Stimulated activated CD8-positive, alpha-beta memory T cell treated with anti-CD3 and anti-CD28 coated beads, Interleukin-4, amount 100 ng/mL, for 24 hours (primary cell): ENCODE measurements at regions not wholly inside any gene's neighbourhood (a gene's known extent, or its start where the extent isn't known, plus 50 kb on each side); places are given as distances from the start of the nearest gene placed in this dataset.
A peak's percentile ranks its signal among the peaks of the same experiment; 100 is the strongest.
"Not testable (repeated sequence)": the region's sequence is repeated elsewhere in the genome, so short reads cannot be mapped to it uniquely, and the experiment has no call there.

Experiments
- DNase-seq: peaks from one replicate; pipeline ENCODE4 v3.0.0-alpha.2; 2020; ENCODE audit warnings: low read depth

- no peak for DNase-seq
These were observed 169.2 kb downstream of the OR2B2 start for GRCh38 chr6:27742833-27743573.

- DNase-seq: not testable (repeated sequence)
These were observed 172.3 kb downstream of the OR2B2 start for GRCh38 chr6:27739902-27740301.

- DNase-seq: no peak
These were observed 175.5 kb downstream of the OR2B2 start for GRCh38 chr6:27736686-27737085.

GRCh38 chr6:27728442-27728841 lies 183.8 kb downstream of the OR2B2 start:
- no peak for DNase-seq

GRCh38 chr6:27726619-27727023 lies 185.6 kb downstream of the OR2B2 start:
- DNase-seq: no peak

DNA sequence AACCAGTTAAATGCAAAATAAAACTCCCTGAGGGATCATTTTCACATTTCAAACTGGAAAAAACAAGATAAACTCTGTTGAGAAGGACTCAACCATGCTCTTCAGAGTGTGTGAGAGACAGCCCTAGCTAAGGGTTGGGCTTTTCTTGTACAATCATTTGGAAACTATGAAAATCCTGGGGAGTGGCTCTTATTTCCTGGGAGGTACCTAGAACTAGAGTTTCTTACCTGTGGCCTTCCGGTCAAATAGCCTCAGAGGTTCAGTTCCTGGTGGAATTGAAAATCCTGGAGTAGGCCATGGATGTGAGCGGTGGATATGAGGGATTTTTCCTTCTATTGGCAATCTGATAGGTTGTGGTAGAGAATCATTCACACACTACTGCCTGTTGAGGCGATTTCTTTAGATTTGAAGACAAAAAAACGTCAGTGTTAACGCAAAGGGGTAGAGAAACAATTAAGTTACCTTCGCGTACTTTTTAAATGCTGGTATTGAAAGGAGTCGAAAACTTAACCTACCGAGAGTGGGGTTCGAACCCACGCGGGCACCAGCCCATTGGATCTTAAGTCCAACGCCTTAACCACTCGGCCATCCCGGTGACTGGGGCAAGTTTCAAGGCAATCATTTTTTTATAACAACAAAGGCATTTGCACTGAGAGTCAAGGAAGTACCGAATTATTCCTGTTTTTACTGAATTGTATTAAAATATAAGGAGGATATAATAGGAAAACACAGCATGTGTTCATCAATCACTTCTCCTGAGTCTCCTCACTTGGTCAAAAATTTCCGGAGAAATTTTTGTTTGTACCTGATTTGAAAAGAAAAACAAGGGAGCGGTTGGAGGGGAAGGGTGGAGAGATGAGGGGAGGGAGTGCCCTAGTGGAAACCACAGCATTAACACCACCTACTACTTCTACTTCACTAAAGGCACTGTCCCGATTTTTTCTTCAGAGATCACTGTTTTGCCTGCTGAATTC lies 191.3 kb downstream of the OR2B2 start:
- no peak for DNase-seq

GRCh38 chr6:27719039-27719438 lies 193.2 kb downstream of the OR2B2 start:
- not testable (repeated sequence) for DNase-seq

- DNase-seq: no peak
These were observed 205.8 kb downstream of the OR2B2 start for GRCh38 chr6:27706431-27706830.

- no peak for DNase-seq
These were observed 211.9 kb downstream of the OR2B2 start for GRCh38 chr6:27700337-27700736.

- DNase-seq: no peak
These were observed 217.7 kb downstream of the OR2B2 start for GRCh38 chr6:27694547-27694874.

DNA sequence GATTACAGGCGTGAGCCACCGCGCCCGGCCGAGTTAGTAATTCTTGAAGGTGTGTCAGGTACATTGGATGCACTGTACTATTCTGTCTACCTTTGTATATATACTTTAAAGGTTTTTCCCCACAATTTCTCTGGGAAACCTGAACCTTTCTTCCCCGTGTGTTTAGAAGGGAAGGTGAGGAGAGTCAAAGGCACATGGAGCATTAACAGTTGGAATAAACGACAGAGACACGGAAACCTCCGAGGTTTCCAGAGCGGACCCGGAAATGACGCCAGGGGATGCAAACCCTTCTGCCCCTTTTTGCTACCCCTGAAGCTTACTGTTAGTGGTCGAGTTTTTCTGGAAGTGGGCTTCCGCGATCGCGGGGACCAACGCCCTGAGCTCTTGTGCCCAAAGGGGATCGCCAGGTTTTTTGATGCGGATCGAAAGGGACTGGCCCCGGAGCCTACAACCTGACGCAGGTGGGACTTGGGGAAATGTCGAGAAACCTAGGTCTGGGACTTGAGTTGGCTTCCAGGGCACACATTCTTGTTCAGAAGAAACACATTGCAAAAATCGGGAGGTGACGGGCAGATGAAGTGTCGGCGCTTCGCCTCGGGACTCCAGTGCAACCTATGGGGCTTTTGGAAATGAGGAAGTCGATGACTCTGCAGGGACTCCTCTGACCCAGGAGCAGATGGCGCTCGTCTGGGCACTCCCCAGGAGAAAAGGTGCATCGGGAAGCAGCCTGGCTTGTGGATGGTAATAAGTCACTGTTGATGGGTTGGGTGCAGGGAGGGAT lies 218.2 kb downstream of the OR2B2 start:
- peak; percentile 19 for DNase-seq

GRCh38 chr6:27692133-27692532 lies 219.2 kb upstream of the ZNF184 start:
- not testable (repeated sequence) for DNase-seq

DNA sequence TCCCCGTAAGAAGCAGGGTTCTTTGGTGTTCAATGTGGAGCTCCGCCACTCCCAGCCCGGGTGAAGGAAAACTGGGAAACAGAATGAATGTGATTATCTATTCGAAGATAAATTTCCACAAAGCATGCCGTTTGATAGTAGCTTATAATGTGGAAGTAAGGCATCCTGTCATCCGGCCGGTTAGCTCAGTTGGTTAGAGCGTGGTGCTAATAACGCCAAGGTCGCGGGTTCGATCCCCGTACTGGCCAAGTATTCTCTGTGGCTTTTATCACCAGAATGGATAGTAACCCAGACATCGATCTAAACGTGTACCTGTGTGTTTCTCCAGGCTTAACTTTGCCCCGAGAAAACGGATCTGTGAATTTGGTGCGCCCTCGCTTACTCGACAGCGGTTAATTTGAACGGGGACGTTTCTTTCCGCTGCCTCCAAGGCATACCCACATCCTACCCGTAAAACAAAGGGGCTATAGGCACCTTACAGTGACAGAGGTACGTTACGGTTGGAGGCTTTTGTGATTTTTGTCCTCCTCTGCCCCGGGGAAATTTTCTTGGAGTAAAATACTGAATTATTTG lies 215.2 kb upstream of the ZNF184 start:
- peak; percentile 70 for DNase-seq

DNA sequence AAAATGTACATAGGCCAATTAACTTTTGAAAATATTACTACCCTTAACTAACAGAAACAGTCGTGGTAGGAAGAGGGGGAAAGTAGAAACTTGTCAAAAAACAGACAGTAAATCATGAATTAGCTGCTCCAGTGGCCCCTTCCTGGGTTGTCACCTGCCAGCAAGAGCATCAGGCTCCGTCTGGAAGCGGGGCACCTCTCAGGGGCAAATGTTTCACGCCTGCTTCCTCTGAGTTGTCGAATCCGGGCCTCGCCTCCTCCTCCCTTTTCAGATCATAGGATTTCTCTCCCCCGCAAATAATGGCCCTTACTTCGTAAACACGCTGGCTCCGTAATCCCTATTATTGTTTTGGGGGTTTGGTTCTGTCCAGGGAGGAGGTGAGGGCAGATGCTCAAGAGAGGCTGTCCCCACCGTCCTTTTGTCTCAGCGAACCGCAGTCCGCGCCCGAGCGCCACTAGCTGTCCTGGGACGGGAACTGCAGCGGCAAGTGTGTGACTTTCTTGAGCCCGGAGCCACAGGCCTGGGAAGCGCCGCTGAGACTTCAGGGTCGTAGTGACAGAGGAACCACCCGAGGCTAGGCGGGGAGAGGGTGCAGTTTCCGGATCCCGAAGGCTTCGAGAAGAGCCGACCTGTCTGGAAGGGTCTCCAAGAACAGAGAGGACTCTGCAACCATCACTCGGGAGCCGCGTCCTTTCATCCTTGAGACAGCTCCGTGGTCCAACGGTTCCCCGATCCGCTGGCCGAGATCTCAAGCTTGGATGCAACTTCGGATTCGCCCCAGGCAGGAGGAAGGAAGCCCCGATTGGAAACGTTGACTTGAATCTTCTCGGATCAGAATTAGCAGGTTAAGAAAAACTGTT lies 214.5 kb upstream of the ZNF184 start:
- peak; percentile 65 for DNase-seq

DNA sequence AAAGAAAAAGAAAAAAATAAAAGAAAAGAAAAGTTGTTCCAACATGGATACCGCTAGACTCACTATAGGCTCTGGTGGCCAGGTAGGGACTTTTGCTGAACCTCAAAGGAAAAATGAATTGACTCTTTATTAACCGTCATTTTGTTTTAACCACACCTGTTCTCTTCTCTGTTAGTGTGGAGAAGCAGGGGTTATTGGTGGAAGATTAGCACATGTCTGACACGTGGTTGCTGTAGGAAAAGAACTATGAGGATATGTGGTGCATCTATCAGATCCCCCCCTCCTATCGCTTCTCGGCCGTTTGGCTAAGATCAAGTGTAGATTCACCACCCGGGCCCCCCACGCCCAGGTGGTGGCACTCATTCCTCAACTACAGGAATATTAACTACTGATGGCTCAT lies 212.4 kb upstream of the ZNF184 start:
- no peak for DNase-seq

DNA sequence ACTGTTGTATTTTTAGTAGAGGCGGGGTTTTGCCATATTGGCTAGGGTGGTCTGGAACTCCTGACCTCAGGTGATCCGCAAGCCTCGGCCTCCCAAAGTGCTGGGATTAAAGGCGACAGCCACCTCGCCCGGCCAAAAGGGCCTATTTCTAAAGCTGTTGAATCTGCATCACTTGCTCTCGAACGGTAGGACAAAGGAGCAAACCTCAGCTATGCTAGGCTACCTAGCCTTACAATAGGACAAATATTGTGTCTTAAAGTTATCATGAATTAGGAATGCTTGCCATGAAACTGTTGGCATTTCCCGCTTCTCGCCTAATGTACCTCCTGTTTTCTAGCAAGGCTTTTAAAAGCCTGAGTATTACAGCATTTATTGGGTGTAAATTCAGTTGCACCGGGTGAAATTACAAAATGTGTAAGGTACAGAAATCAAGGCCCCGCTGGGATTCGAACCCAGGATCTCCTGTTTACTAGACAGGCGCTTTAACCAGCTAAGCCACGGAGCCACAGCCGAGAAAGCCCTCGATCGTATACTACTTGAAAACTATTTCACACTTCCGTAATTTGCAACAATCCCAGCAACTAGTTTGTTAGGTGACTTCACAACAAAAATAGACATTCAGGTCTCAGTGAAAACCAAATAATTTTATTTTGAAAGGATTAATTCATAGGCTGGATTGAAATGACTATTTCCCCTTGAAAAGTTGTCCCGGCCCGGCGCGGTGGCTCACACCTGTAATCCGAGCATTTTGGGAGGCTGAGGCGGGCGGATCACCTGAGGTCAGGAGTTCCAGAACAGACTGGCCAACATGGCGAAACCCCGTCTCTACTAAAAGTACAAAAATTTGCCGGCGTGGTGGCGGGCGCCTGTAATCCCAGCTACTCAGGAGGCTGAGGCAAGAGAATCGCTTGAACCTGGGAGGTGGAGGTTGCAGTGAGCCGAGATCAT lies 211.6 kb upstream of the ZNF184 start:
- peak; percentile 51 for DNase-seq

- DNase-seq: no peak
These were observed 207.2 kb upstream of the ZNF184 start for GRCh38 chr6:27679964-27680694.

- no peak for DNase-seq
These were observed 206.5 kb upstream of the ZNF184 start for GRCh38 chr6:27679308-27679963.

- no peak for DNase-seq
These were observed 205.6 kb upstream of the ZNF184 start for GRCh38 chr6:27678469-27678868.
